ENCODE measurements at regions not wholly inside any gene's neighbourhood (a gene's known extent, or its start where the extent isn't known, plus 50 kb on each side); places are given as distances from the start of the nearest gene placed in this dataset.

GRCh38 chr13:76641056-76641455 lies 245.1 kb downstream of the KCTD12 start:
- TF ChIP-seq CTCF (IDR thresholded peaks at IDR 0.05; ENCODE audit: low read length) (no peak), EZH2 (optimal IDR thresholded peaks at IDR 0.05; ENCODE audit: low read depth, low read length) (no peak), EZH2phosphoT487 (IDR thresholded peaks at IDR 0.05; ENCODE audit: low read length) (no peak)

All from MM.1S (cell line).